ENCODE measurements at regions not wholly inside any gene's neighbourhood (a gene's known extent, or its start where the extent isn't known, plus 50 kb on each side); places are given as distances from the start of the nearest gene placed in this dataset.

GRCh38 chr2:158043181-158043948, 58.3 kb upstream of the UPP2 start:
- H3K4me3 ChIP-seq (ENCODE audit: low read depth, poor library complexity, severe bottlenecking) = no peak overlapping the region
- no peak for TF ChIP-seq CTCF (IDR thresholded peaks at IDR 0.05)
- TF ChIP-seq POLR2A (IDR thresholded peaks at IDR 0.05) = no peak
- WGBS, 2 donors = 65 to 70% methylated on average over 5 of the region's 5 CpGs
- intact Hi-C loops (cut with DNase I; ENCODE audit: low total_unique reads) = no loop called here
- DNase-seq (ENCODE audit: low spot score in 2 of 2) = no peak

- TF ChIP-seq CTCF (IDR thresholded peaks at IDR 0.05) = no peak
- no peak for TF ChIP-seq POLR2A (IDR thresholded peaks at IDR 0.05)
- intact Hi-C loops (cut with DNase I; ENCODE audit: low total_unique reads) = no loop called here
These were observed 59.0 kb upstream of the UPP2 start for GRCh38 chr2:158042666-158043065.

GRCh38 chr2:158042245-158042644, 59.4 kb upstream of the UPP2 start:
- intact Hi-C loops (cut with DNase I; ENCODE audit: low total_unique reads) = no loop called here
- H3K4me3 ChIP-seq (ENCODE audit: low read depth, poor library complexity, severe bottlenecking) = no peak overlapping the region
- TF ChIP-seq POLR2A (IDR thresholded peaks at IDR 0.05) (no peak), CTCF (IDR thresholded peaks at IDR 0.05) (no peak)
- whole genome bisulfite sequencing, 2 donors = 52 to 57% methylated on average over 2 of the region's 2 CpGs
- no peak for DNase-seq (ENCODE audit: low spot score in 2 of 2)

More at GRCh38 chr2:158042666-158043065, 59.0 kb upstream of the UPP2 start:
- 65 to 81% methylated on average over 6 of the region's 6 CpGs for WGBS, 2 donors
- H3K4me3 ChIP-seq (ENCODE audit: low read depth, poor library complexity, severe bottlenecking) = no peak overlapping the region
- no peak for DNase-seq (ENCODE audit: low spot score in 2 of 2)

- TF ChIP-seq POLR2A (IDR thresholded peaks at IDR 0.05) = no peak
- no peak for TF ChIP-seq CTCF (IDR thresholded peaks at IDR 0.05)
- no peak for DNase-seq (ENCODE audit: low spot score in 2 of 2)
- 84 to 88% methylated on average over 2 of the region's 2 CpGs for WGBS, 2 donors
- intact Hi-C loops (cut with DNase I; ENCODE audit: low total_unique reads) = no loop called here
- no peak overlapping the region for H3K4me3 ChIP-seq (ENCODE audit: low read depth, poor library complexity, severe bottlenecking)
These were observed 60.3 kb upstream of the UPP2 start for GRCh38 chr2:158041400-158041799.

GRCh38 chr2:158038901-158039300, 62.8 kb upstream of the UPP2 start:
- TF ChIP-seq CTCF (IDR thresholded peaks at IDR 0.05) = no peak
- TF ChIP-seq POLR2A (IDR thresholded peaks at IDR 0.05) = no peak
- DNase-seq (ENCODE audit: low spot score in 2 of 2) = no peak
- intact Hi-C loops (cut with DNase I; ENCODE audit: low total_unique reads) = no loop called here
- no peak overlapping the region for H3K4me3 ChIP-seq (ENCODE audit: low read depth, poor library complexity, severe bottlenecking)
- 83 to 84% methylated on average over 5 of the region's 5 CpGs for WGBS, 2 donors

Measured in lower leg skin (tissue), 4 donors.